ENCODE measurements at regions not wholly inside any gene's neighbourhood (a gene's known extent, or its start where the extent isn't known, plus 50 kb on each side); places are given as distances from the start of the nearest gene placed in this dataset.

DNA sequence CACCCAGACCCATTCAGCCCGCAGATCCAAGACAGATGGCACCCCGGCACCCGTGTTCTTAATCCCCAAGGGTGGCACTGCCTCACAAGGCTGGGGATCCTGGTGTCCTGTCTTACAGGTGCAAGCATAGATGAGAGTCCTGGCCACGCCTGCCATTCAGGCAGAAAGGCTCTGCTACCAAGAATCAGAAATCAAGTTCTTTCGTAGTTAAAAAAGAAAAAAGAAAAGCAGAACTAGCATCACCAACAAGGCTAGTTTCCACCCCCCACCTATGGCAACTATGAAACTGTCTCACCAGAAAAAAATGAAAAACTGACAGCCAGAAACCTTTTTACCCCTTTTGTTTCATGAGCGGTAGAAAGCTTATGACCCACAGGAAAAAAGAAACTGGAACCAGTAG lies 170.4 kb downstream of the SYK start:
- 72 to 87% (median 76%) methylated on average over 6 of the region's 6 CpGs for WGBS, 5 donors
- H3K27ac ChIP-seq, result peak overlapping the region in 3 of 8 donors; percentile 40 to 61 (median 55)
- intact Hi-C loops (cut with DNase I; ENCODE audit: low total_unique reads), result no loop called here

DNA sequence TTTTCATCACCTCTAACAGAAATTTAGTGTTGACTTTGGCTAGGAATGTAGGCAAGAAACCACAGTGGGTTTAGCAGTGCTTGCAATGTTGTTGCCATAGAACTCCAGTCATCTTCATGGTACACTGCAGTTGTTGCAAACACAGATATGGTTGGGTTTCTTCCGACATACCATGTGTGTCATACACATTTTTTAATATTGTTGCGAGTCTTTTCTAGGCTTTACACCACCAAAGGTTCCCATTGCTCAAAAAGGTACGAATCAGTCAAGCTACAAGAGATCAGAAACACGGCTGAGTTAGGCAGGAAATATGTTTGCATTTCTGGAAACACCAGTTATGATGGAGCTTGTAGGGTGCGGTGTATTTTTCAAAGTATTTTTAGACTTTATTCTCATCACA lies 172.4 kb downstream of the SYK start:
- no peak for DNase-seq

More for the DNA sequence above, 170.4 kb downstream of the SYK start:
- Histone ChIP-seq H3K27me3 (replicated peaks in 1 of 7) (peaks cover 0 to 20% (median 0%) of the 10 kb centered on the region in 7 donors), H3K4me3 (no peak overlapping the region), H3K4me1 (no peaks in the 10 kb centered on the region), H3K9me3 (no peaks in the 10 kb centered on the region), H3K36me3 (no peaks in the 10 kb centered on the region)
- TF ChIP-seq, protein P1, sequence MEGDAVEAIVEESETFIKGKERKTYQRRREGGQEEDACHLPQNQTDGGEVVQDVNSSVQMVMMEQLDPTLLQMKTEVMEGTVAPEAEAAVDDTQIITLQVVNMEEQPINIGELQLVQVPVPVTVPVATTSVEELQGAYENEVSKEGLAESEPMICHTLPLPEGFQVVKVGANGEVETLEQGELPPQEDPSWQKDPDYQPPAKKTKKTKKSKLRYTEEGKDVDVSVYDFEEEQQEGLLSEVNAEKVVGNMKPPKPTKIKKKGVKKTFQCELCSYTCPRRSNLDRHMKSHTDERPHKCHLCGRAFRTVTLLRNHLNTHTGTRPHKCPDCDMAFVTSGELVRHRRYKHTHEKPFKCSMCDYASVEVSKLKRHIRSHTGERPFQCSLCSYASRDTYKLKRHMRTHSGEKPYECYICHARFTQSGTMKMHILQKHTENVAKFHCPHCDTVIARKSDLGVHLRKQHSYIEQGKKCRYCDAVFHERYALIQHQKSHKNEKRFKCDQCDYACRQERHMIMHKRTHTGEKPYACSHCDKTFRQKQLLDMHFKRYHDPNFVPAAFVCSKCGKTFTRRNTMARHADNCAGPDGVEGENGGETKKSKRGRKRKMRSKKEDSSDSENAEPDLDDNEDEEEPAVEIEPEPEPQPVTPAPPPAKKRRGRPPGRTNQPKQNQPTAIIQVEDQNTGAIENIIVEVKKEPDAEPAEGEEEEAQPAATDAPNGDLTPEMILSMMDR (IDR thresholded peaks at IDR 0.05 in 8 of 11, conservative IDR thresholded peaks at IDR 0.05 in 3 of 11), result no peak
- TF ChIP-seq POLR2A (IDR thresholded peaks at IDR 0.05) (no peak), POLR2AphosphoS5 (IDR thresholded peaks at IDR 0.05) (no peak)
- no peak for DNase-seq

DNA sequence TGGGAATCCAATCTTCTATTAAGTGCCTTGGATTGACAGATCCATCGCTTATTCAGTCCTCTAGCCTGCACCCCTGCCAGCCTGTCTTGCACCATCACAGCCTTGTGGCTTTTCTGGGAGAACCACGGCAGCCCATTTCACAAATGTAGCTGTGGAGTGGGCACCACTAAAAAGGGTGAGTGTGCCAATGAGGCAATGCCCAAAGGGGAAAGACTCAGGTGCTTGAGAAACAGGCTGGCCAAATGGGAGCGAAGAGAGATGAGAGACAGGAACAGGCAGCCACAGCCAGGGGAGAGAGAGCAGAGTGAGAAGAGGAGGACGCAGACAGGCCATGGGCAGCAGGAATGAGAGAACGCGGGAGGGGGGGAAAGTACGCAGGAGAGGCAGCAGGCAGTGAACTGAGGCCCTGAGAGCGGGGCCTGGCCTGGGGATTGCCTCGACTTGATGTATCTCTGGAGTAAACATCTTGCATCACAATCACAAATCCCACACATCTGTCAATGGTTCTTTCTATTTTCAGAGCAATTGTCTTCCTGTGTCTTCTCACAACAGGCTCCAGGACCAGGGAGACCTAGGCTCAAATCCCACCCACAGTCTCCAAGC lies 173.1 kb downstream of the SYK start:
- 64 to 79% (median 77%) methylated on average over 9 of the region's 9 CpGs for WGBS, 5 donors
- H3K4me3 ChIP-seq, result no peak overlapping the region
- no peaks in the 10 kb centered on the region for H3K9me3 ChIP-seq
- DNase-seq, result no peak
- H3K27ac ChIP-seq, result peak overlapping the region in 2 of 8 donors; percentile 36 to 61
- H3K4me1 ChIP-seq, result no peaks in the 10 kb centered on the region
- H3K36me3 ChIP-seq, result no peaks in the 10 kb centered on the region
- intact Hi-C loops (cut with DNase I; ENCODE audit: low total_unique reads), result no loop called here
- H3K27me3 ChIP-seq (replicated peaks in 1 of 7), result peaks cover 0 to 20% (median 0%) of the 10 kb centered on the region in 7 donors
- TF ChIP-seq, protein P1 (IDR thresholded peaks at IDR 0.05 in 8 of 11, conservative IDR thresholded peaks at IDR 0.05 in 3 of 11), result no peak
- no peak for TF ChIP-seq POLR2A (IDR thresholded peaks at IDR 0.05)
- no peak for TF ChIP-seq POLR2AphosphoS5 (IDR thresholded peaks at IDR 0.05)

More for the DNA sequence above, 172.4 kb downstream of the SYK start:
- TF ChIP-seq, protein P1 (IDR thresholded peaks at IDR 0.05 in 8 of 11, conservative IDR thresholded peaks at IDR 0.05 in 3 of 11), result no peak
- TF ChIP-seq POLR2A (IDR thresholded peaks at IDR 0.05), result no peak
- TF ChIP-seq POLR2AphosphoS5 (IDR thresholded peaks at IDR 0.05), result no peak
- intact Hi-C loops (cut with DNase I; ENCODE audit: low total_unique reads), result no loop called here
- H3K4me3 ChIP-seq, result no peak overlapping the region
- WGBS, 5 donors, result 72 to 79% (median 76%) methylated on average over 5 of the region's 5 CpGs
- H3K27ac ChIP-seq, result peak overlapping the region in 2 of 8 donors; percentile 55 to 61
- no peaks in the 10 kb centered on the region for H3K36me3 ChIP-seq
- peaks cover 0 to 20% (median 0%) of the 10 kb centered on the region in 7 donors for H3K27me3 ChIP-seq (replicated peaks in 1 of 7)
- no peaks in the 10 kb centered on the region for H3K9me3 ChIP-seq
- no peaks in the 10 kb centered on the region for H3K4me1 ChIP-seq

DNA sequence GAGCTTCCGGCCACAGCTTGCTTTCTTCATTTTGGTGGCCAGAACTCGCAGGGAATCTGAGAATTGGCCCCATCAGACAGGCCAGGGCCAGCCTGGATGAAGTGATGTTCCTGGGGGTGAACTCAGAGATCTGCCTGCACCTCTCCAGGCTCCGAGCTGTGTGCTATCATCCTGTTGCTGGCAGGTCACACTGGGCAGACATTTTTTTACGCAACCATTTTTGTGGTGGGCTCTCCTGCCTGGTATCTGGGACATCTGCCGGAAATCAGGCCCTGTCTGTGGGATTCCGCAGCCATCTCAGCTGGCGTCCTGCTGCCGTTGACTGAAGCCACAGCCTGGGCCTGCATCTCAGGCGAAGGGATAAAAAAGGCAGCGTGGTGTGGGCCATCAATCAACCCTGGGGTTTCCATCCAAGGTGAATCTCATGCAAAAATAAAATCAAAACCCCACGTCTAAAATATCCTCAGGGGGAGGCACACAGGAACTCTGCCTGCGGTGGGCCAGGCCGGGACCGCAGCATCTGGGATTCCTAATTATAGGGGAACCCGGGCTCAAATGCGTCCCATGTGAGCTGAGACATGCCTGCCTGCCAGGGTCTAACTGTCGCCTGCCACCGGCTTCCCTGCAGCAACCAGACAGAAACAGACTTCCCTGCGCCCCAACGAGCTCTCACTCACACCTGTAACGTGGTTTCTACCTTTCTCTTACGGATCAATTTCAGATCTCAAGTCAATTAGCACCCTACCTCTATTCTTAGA lies 174.3 kb downstream of the SYK start:
- Histone ChIP-seq H3K27ac (no peak overlapping the region), H3K4me1 (no peaks in the 10 kb centered on the region), H3K27me3 (replicated peaks in 1 of 7) (peaks cover 0 to 20% (median 0%) of the 10 kb centered on the region in 7 donors), H3K4me3 (no peak overlapping the region), H3K9me3 (no peaks in the 10 kb centered on the region), H3K36me3 (no peaks in the 10 kb centered on the region)
- no peak for DNase-seq
- TF ChIP-seq POLR2AphosphoS5 (IDR thresholded peaks at IDR 0.05), result no peak
- no peak for TF ChIP-seq POLR2A (IDR thresholded peaks at IDR 0.05)
- TF ChIP-seq, protein P1 (IDR thresholded peaks at IDR 0.05 in 8 of 11, conservative IDR thresholded peaks at IDR 0.05 in 3 of 11), result no peak
- intact Hi-C loops (cut with DNase I; ENCODE audit: low total_unique reads), result no loop called here
- 74 to 87% (median 82%) methylated on average over 20 to 22 of the region's 22 CpGs for WGBS, 5 donors
